IPS DF 6.9 (cell line): ENCODE measurements at regions not wholly inside any gene's neighbourhood (a gene's known extent, or its start where the extent isn't known, plus 50 kb on each side); places are given as distances from the start of the nearest gene placed in this dataset.

Experiments used
- DNase-seq: peaks from one replicate; pipeline ENCODE4 v3.0.0-alpha.2; 2013; ENCODE audit warnings: low read depth, low spot score
- H3K27ac ChIP-seq: one replicate; pipeline ENCODE4 v1.5.1; 2013; ENCODE audit warnings: low read length, control low read depth
- H3K27me3 ChIP-seq: 2 replicates; pipeline ENCODE4 v1.6.1; 2013; ENCODE audit warnings: mild to moderate bottlenecking, low read length; ENCODE audit not compliant: control insufficient read depth, insufficient read depth
- H3K36me3 ChIP-seq: 2 replicates; pipeline ENCODE4 v1.6.1; 2013; ENCODE audit warnings: low read length; ENCODE audit not compliant: control insufficient read depth, insufficient read depth
- H3K4me1 ChIP-seq: 2 replicates; pipeline ENCODE4 v1.6.1; 2013; ENCODE audit warnings: low read length; ENCODE audit not compliant: control insufficient read depth, insufficient read depth
- H3K4me3 ChIP-seq: 2 replicates; pipeline ENCODE4 v1.5.1; 2013; ENCODE audit warnings: mild to moderate bottlenecking, low read length
- H3K9me3 ChIP-seq: 2 replicates; pipeline ENCODE4 v1.6.1; 2013; ENCODE audit warnings: low read length, inconsistent platforms; ENCODE audit not compliant: control insufficient read depth, insufficient read depth
- WGBS: extraction: QIAGEN DNeasy Blood & Tissue Kit; methylation state at CpG from one replicate; pipeline ENCODE4 v1.1.7; 2013; ENCODE audit warnings: mixed read lengths, missing lambda C conversion rate; ENCODE audit not compliant: insufficient read length, insufficient coverage; 5-methylcytosine and 5-hydroxymethylcytosine counted together

DNA sequence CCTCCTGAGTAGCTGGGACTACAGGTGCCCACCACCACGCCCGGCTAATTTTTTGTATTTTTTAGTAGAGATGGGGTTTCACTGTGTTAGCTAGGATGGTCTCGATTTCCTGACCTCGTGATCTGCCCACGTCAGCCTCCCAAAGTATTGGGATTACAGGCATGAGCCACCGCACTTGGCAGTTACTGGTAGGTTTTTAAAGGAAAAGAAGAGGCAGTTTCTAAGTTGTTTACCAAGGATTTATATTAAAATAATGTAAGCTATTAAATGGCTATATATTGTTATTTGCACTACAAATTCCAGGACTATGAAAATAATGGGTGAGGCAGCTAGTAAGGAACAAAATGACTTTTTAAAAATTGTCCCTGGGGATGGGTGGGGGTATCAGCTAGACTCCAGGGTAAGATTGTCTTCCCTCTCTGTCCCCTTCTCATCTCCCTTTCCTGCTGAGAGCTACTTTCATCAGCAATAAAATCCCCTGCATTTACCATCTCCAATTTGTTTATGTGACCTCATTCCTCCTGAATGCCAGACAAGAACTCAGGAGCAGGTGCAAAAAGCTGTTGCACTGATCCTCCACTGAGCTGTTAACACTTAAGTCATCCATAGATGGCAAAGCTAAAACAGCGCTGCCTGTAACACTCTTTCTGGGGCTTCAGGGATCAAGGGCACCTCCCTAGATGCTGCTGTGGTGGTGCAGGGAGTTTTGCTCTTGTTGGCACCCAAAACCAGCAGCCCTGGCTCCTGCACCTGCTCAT, 165.2 kb downstream of the ZPLD1 start:
- no peak for DNase-seq
- Histone ChIP-seq H3K4me1 (no peaks in the 10 kb centered on the region), H3K36me3 (no peaks in the 10 kb centered on the region), H3K27me3 (no peaks in the 10 kb centered on the region), H3K4me3 (no peak overlapping the region), H3K9me3 (no peaks in the 10 kb centered on the region), H3K27ac (no peak overlapping the region)
- no CpG with 5 or more reads among the region's 7 CpGs for WGBS

DNA sequence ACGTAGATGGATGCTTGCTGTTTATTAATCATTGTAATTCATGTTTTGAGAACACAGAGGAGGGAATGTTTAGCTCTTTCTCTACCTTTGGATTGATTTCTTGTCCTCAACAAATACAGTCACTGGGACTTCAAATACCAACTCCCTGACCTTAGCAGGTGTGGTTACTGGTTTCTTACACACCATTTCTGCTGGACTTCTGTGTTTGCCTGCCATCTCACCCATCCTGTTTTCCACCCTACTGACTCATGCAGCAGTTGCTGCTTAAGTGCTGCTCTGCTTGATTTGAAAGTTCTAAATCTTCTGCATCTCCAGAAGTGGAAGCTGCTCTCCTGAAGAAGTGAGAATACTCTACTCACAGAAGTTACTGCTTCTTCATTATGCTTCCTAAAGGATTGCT, 170.3 kb downstream of the ZPLD1 start:
- Histone ChIP-seq H3K4me1 (no peaks in the 10 kb centered on the region), H3K27ac (no peak overlapping the region), H3K27me3 (no peaks in the 10 kb centered on the region), H3K4me3 (no peak overlapping the region), H3K9me3 (no peaks in the 10 kb centered on the region), H3K36me3 (no peaks in the 10 kb centered on the region)
- no CpG with 5 or more reads among the region's 1 CpG for WGBS
- DNase-seq = no peak

DNA sequence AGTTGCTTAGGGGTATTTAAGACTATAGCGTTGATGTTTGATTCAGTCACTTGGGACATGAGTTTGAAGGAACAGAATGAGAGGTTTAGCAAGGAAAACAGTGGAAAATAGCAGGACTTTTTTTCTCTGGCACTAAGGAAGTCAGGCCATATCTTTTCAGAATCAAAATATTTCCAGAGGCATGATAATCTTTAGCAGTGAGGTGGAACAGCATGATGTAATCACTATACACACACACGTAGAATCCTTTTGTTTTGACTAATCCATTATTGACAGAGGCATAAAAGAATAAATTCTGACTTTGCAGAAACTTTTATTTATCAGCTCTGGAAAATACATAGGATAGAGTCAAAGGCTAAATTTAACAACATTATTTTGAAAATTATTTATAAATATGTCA, 174.1 kb downstream of the ZPLD1 start:
- Histone ChIP-seq H3K27me3 (no peaks in the 10 kb centered on the region), H3K4me3 (no peak overlapping the region), H3K27ac (no peak overlapping the region), H3K9me3 (no peaks in the 10 kb centered on the region), H3K36me3 (no peaks in the 10 kb centered on the region), H3K4me1 (no peaks in the 10 kb centered on the region)
- no CpG with 5 or more reads among the region's 2 CpGs for WGBS
- DNase-seq = no peak

DNA sequence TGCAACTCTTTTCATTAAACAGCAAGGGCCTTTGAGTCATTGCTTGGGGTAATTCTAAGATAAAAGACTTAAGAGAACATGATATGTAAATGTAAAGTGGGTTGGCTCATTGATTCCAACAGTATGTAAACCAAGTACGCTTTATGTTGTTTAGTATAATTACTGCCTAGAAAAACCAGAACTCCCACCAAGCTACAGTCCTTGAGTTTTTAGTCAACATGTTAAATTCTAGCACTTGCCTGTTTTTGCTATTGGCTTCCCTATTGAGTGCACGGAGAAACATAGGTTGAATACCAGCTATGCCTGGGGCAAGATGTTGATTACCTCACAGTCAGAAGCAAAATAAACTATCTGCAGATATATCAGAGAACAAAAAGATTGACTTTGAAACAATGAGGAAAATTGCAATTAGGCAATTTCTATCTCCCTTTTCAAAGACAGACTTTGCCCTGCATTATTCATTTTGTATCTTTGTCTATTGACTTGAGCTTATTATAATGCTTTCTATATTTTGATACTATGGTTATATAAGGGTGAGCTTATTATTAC, 179.3 kb downstream of the ZPLD1 start:
- Histone ChIP-seq H3K9me3 (no peaks in the 10 kb centered on the region), H3K4me1 (no peaks in the 10 kb centered on the region), H3K36me3 (no peaks in the 10 kb centered on the region), H3K4me3 (no peak overlapping the region), H3K27me3 (no peaks in the 10 kb centered on the region), H3K27ac (no peak overlapping the region)
- no CpG with 5 or more reads among the region's 2 CpGs for WGBS
- DNase-seq = no peak

DNA sequence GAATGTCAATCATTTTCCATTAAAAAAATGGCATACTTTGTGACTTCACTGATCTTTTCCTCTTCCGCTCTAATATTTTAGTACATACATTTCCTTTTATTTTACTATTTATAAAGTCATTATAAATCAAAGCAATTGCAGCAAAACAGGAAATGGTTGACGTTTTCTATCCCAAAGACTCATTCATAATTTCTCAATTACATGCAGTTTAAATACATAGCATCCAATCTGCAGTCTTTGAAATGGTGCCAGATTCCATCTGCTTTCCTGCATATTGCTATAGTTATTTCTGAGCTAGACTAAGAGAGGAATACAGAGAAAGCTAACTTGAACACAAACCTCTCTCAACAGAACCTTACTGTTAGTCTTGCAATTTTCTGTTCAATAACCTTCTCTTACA, 179.8 kb downstream of the ZPLD1 start:
- no peaks in the 10 kb centered on the region for H3K9me3 ChIP-seq
- WGBS = no CpG with 5 or more reads among the region's 2 CpGs
- DNase-seq = no peak
- H3K27me3 ChIP-seq = no peaks in the 10 kb centered on the region
- no peak overlapping the region for H3K27ac ChIP-seq
- H3K4me1 ChIP-seq = no peaks in the 10 kb centered on the region
- no peaks in the 10 kb centered on the region for H3K36me3 ChIP-seq
- no peak overlapping the region for H3K4me3 ChIP-seq

DNA sequence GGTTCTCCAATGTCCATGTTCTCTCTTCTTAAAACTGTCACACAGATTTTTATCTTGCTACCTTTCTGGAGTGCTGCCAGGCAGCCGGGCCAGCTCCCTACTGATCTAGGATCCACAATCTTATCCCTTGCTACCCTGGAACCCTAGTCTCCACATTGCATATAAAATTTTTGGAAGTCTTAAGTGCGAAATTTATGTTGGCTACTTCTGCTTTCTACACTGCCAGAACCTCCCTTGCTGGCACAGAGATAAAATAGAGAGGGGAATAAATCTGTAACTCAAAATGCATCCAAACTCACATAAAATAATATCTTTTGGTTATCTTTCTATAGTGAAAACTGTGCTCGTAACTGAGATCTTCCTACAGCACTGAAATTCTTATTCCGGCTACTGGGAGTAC, 182.6 kb downstream of the ZPLD1 start:
- H3K36me3 ChIP-seq = no peaks in the 10 kb centered on the region
- H3K9me3 ChIP-seq = no peaks in the 10 kb centered on the region
- no peaks in the 10 kb centered on the region for H3K4me1 ChIP-seq
- no peaks in the 10 kb centered on the region for H3K27me3 ChIP-seq
- no peak overlapping the region for H3K4me3 ChIP-seq
- DNase-seq = no peak
- WGBS = no CpG with 5 or more reads among the region's 4 CpGs
- H3K27ac ChIP-seq = no peak overlapping the region

DNA sequence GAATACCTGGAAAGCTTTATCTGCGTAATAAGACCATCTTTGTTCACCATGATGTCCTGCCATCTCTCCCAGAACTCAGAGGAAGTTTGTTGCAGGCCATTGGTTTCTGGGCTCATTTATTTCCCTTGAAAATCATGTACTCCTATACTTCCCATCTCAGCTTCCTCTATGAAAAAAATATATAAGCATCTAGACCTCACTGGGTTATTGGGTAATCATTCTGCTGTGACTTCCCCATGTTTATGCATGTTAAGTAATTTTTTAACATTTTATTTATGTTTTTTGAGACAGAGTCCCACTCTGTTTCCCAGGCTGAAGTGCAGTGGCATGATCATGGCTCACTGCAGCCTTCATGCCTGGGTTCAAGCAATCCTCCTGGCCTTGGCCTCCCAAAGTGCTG, 184.5 kb downstream of the ZPLD1 start:
- H3K27me3 ChIP-seq = no peaks in the 10 kb centered on the region
- no peaks in the 10 kb centered on the region for H3K4me1 ChIP-seq
- H3K9me3 ChIP-seq = no peaks in the 10 kb centered on the region
- no peak for DNase-seq
- WGBS = no CpG with 5 or more reads among the region's 1 CpG
- no peak overlapping the region for H3K27ac ChIP-seq
- no peaks in the 10 kb centered on the region for H3K36me3 ChIP-seq
- no peak overlapping the region for H3K4me3 ChIP-seq

DNA sequence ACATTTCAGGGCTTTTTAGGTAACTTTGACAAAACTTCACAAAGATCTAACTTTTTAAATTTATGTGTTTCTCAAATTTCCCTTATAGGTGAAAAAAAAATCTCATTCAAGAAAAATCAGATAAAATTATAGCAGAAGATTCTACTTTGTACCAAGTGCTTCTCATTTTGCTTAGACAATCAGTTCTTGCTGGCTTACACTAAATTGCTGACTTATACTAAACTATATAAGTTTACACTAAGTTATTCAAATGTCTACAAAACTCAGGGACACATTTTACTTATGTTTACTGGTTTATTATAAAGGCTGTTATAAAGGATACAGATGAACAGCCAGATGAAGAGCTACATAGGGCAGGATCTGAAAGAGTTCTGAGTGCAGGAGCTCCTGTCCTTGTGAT, 195.1 kb downstream of the ZPLD1 start:
- H3K27me3 ChIP-seq = no peaks in the 10 kb centered on the region
- no peaks in the 10 kb centered on the region for H3K36me3 ChIP-seq
- H3K9me3 ChIP-seq = no peaks in the 10 kb centered on the region
- no peak overlapping the region for H3K27ac ChIP-seq
- DNase-seq = no peak
- no peaks in the 10 kb centered on the region for H3K4me1 ChIP-seq
- H3K4me3 ChIP-seq = no peak overlapping the region

DNA sequence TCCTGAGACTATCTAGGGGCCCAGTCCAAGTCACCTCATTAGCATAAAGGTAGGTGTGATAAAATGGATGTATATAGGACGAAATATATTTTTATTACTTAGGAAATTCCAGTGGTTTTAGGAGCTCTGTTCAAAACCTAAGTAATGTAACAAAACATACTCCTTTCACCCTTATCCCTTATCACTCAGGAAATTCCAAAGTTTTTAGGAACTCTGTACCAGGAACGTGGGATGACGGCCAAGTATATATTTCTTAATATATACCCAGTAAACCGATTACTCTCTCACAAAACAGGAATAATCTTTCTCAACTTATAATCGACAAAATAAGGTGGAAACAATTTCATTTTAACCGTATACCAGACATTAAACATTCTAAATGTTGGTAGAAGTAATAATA, 195.7 kb downstream of the ZPLD1 start:
- no peak for DNase-seq
- whole genome bisulfite sequencing = 100% methylated on average over 3 of the region's 6 CpGs
- H3K4me3 ChIP-seq = no peak overlapping the region
- H3K36me3 ChIP-seq = no peaks in the 10 kb centered on the region
- H3K27me3 ChIP-seq = no peaks in the 10 kb centered on the region
- H3K27ac ChIP-seq = no peak overlapping the region
- no peaks in the 10 kb centered on the region for H3K4me1 ChIP-seq
- H3K9me3 ChIP-seq = no peaks in the 10 kb centered on the region

DNA sequence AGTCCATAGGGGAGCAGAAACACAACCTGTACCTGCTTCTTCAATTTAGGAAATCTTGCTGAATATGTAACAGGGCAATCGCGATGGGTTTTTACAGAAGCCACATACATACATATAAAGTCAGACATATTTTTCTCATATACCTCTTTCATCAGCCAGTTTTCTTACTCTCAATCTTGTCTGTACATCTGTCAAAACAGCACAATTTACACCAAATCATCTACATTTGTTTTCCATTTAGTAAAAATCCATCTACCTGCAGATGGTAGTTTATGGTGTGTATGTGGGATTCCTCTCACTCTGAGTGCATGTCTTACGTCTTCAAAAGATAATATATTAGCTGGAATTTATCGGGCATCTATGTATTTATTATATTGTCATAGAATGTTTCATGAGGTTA, 208.7 kb downstream of the ZPLD1 start:
- Histone ChIP-seq H3K36me3 (no peaks in the 10 kb centered on the region), H3K4me3 (no peak overlapping the region), H3K27ac (no peak overlapping the region), H3K9me3 (no peaks in the 10 kb centered on the region), H3K27me3 (no peaks in the 10 kb centered on the region), H3K4me1 (no peaks in the 10 kb centered on the region)
- DNase-seq = no peak
- WGBS = no CpG with 5 or more reads among the region's 4 CpGs

DNA sequence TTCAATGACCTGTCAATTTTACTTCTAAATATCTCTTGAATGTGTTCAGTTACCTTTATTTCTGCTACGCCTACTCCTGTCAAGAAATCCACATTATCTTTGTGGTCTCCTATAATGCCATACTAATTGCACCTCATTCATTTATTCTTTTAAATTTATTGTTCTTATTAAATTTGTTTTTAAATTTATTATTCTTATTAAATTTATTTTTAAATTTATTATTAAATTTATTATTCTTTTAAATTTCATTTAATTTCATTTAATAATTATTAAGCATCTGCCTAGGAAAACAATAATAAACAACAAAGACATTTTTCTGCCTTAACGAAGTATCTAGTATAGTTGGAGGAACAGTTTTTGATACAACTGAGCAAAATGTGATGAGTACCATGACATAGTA, 211.7 kb downstream of the ZPLD1 start:
- no peaks in the 10 kb centered on the region for H3K9me3 ChIP-seq
- no CpG with 5 or more reads among the region's 2 CpGs for WGBS

More for the DNA sequence above, 211.7 kb downstream of the ZPLD1 start:
- no peak overlapping the region for H3K27ac ChIP-seq
- H3K4me1 ChIP-seq = no peaks in the 10 kb centered on the region
- H3K27me3 ChIP-seq = no peaks in the 10 kb centered on the region
- no peaks in the 10 kb centered on the region for H3K36me3 ChIP-seq
- H3K4me3 ChIP-seq = no peak overlapping the region
- DNase-seq = no peak
